ENCODE measurements at regions not wholly inside any gene's neighbourhood (a gene's known extent, or its start where the extent isn't known, plus 50 kb on each side); places are given as distances from the start of the nearest gene placed in this dataset.

GRCh38 chr4:62622089-62622488 lies 1422.0 kb downstream of the ADGRL3 start:
- no peak for TF ChIP-seq CTCF (IDR thresholded peaks at IDR 0.05)
- no peak for TF ChIP-seq POLR2AphosphoS5 (IDR thresholded peaks at IDR 0.05)
- no peak for TF ChIP-seq POLR2A (IDR thresholded peaks at IDR 0.05)
